ENCODE measurements at regions not wholly inside any gene's neighbourhood (a gene's known extent, or its start where the extent isn't known, plus 50 kb on each side); places are given as distances from the start of the nearest gene placed in this dataset.
A peak's percentile ranks its signal among the peaks of the same experiment; 100 is the strongest.

- H3K36me3 ChIP-seq (ENCODE audit: low read depth): no peaks in the 10 kb centered on the region
- peak overlapping the region; percentile 67 for H3K27ac ChIP-seq (ENCODE audit: poor library complexity, severe bottlenecking)
- no peak for ATAC-seq (ENCODE audit: low read depth)
- H3K4me1 ChIP-seq (ENCODE audit: insufficient read depth, poor library complexity, severe bottlenecking): peaks cover 3% of the 10 kb centered on the region
- H3K4me3 ChIP-seq (ENCODE audit: severe bottlenecking): no peak overlapping the region
- no peak for DNase-seq (ENCODE audit: low spot score)
- TF ChIP-seq, protein P1, sequence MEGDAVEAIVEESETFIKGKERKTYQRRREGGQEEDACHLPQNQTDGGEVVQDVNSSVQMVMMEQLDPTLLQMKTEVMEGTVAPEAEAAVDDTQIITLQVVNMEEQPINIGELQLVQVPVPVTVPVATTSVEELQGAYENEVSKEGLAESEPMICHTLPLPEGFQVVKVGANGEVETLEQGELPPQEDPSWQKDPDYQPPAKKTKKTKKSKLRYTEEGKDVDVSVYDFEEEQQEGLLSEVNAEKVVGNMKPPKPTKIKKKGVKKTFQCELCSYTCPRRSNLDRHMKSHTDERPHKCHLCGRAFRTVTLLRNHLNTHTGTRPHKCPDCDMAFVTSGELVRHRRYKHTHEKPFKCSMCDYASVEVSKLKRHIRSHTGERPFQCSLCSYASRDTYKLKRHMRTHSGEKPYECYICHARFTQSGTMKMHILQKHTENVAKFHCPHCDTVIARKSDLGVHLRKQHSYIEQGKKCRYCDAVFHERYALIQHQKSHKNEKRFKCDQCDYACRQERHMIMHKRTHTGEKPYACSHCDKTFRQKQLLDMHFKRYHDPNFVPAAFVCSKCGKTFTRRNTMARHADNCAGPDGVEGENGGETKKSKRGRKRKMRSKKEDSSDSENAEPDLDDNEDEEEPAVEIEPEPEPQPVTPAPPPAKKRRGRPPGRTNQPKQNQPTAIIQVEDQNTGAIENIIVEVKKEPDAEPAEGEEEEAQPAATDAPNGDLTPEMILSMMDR (IDR thresholded peaks at IDR 0.05; ENCODE audit: poor library complexity, severe bottlenecking): no peak
- H3K27me3 ChIP-seq (ENCODE audit: insufficient read depth, poor library complexity, severe bottlenecking): no peaks in the 10 kb centered on the region
- no peaks in the 10 kb centered on the region for H3K9me3 ChIP-seq (ENCODE audit: severe bottlenecking)
Observed at GRCh38 chr1:194369622-194370021, 1183.2 kb upstream of the B3GALT2 start.

GRCh38 chr1:194369060-194369459 lies 1182.6 kb upstream of the B3GALT2 start:
- ATAC-seq (ENCODE audit: low read depth): peak; percentile 65

DNA sequence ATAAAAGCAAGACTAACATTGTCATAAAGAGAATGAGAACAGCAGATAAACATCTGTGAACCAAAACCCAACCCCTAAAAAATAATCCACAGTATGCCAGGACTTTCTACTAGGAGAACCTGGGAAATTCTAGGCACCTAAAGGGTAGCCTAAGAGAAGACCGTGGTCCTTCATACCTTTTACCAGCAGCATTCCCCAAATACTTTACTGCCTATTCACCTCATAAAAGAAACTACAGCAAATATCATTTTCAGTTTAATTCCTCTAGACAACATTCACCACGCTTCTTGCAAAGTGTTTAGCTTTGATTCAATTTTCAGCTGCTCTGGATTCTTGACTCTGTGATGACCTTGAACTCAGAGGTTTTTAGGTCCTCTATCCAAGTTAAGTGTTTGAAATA lies 1180.7 kb upstream of the B3GALT2 start:
- no peak for DNase-seq (ENCODE audit: low spot score)
- no peaks in the 10 kb centered on the region for H3K9me3 ChIP-seq (ENCODE audit: severe bottlenecking)
- peak overlapping the region; percentile 67 for H3K27ac ChIP-seq (ENCODE audit: poor library complexity, severe bottlenecking)
- no peak overlapping the region for H3K4me3 ChIP-seq (ENCODE audit: severe bottlenecking)
- TF ChIP-seq, protein P1 (IDR thresholded peaks at IDR 0.05; ENCODE audit: poor library complexity, severe bottlenecking): no peak
- H3K4me1 ChIP-seq (ENCODE audit: insufficient read depth, poor library complexity, severe bottlenecking): peaks cover 3% of the 10 kb centered on the region
- H3K36me3 ChIP-seq (ENCODE audit: low read depth): no peaks in the 10 kb centered on the region
- no peaks in the 10 kb centered on the region for H3K27me3 ChIP-seq (ENCODE audit: insufficient read depth, poor library complexity, severe bottlenecking)
- peak; percentile 66 for ATAC-seq (ENCODE audit: low read depth)

More at GRCh38 chr1:194369060-194369459, 1182.6 kb upstream of the B3GALT2 start:
- Histone ChIP-seq H3K36me3 (ENCODE audit: low read depth) (no peaks in the 10 kb centered on the region), H3K4me1 (ENCODE audit: insufficient read depth, poor library complexity, severe bottlenecking) (peaks cover 3% of the 10 kb centered on the region), H3K4me3 (ENCODE audit: severe bottlenecking) (no peak overlapping the region), H3K9me3 (ENCODE audit: severe bottlenecking) (no peaks in the 10 kb centered on the region), H3K27ac (ENCODE audit: poor library complexity, severe bottlenecking) (peak overlapping the region; percentile 67), H3K27me3 (ENCODE audit: insufficient read depth, poor library complexity, severe bottlenecking) (no peaks in the 10 kb centered on the region)
- TF ChIP-seq, protein P1 (IDR thresholded peaks at IDR 0.05; ENCODE audit: poor library complexity, severe bottlenecking): no peak
- no peak for DNase-seq (ENCODE audit: low spot score)

GRCh38 chr1:194366705-194367104 lies 1180.3 kb upstream of the B3GALT2 start:
- Histone ChIP-seq H3K36me3 (ENCODE audit: low read depth) (no peaks in the 10 kb centered on the region), H3K27me3 (ENCODE audit: insufficient read depth, poor library complexity, severe bottlenecking) (no peaks in the 10 kb centered on the region), H3K9me3 (ENCODE audit: severe bottlenecking) (no peaks in the 10 kb centered on the region), H3K27ac (ENCODE audit: poor library complexity, severe bottlenecking) (peak overlapping the region; percentile 67), H3K4me1 (ENCODE audit: insufficient read depth, poor library complexity, severe bottlenecking) (peaks cover 3% of the 10 kb centered on the region), H3K4me3 (ENCODE audit: severe bottlenecking) (no peak overlapping the region)
- ATAC-seq (ENCODE audit: low read depth) (peak; percentile 72), DNase-seq (ENCODE audit: low spot score) (no peak)
- TF ChIP-seq, protein P1 (IDR thresholded peaks at IDR 0.05; ENCODE audit: poor library complexity, severe bottlenecking): no peak

GRCh38 chr1:194362327-194362726 lies 1175.9 kb upstream of the B3GALT2 start:
- H3K27me3 ChIP-seq (ENCODE audit: insufficient read depth, poor library complexity, severe bottlenecking): no peaks in the 10 kb centered on the region
- no peak overlapping the region for H3K4me3 ChIP-seq (ENCODE audit: severe bottlenecking)
- peaks cover 1% of the 10 kb centered on the region for H3K4me1 ChIP-seq (ENCODE audit: insufficient read depth, poor library complexity, severe bottlenecking)
- TF ChIP-seq, protein P1 (IDR thresholded peaks at IDR 0.05; ENCODE audit: poor library complexity, severe bottlenecking): no peak
- no peaks in the 10 kb centered on the region for H3K36me3 ChIP-seq (ENCODE audit: low read depth)
- no peak for ATAC-seq (ENCODE audit: low read depth)
- H3K27ac ChIP-seq (ENCODE audit: poor library complexity, severe bottlenecking): no peak overlapping the region
- no peak for DNase-seq (ENCODE audit: low spot score)
- H3K9me3 ChIP-seq (ENCODE audit: severe bottlenecking): no peaks in the 10 kb centered on the region

Data from RWPE2 (cell line).